ENCODE measurements at regions not wholly inside any gene's neighbourhood (a gene's known extent, or its start where the extent isn't known, plus 50 kb on each side); places are given as distances from the start of the nearest gene placed in this dataset.

- TF ChIP-seq JUND (IDR thresholded peaks at IDR 0.05; ENCODE audit: low read depth, low read length) (no peak), TCF7 (IDR thresholded peaks at IDR 0.05; ENCODE audit: borderline replicate concordance) (no peak), IKZF2 (IDR thresholded peaks at IDR 0.05) (no peak), CHD1 (IDR thresholded peaks at IDR 0.05; ENCODE audit: low read depth, low read length) (no peak), E2F4 (IDR thresholded peaks at IDR 0.05; ENCODE audit: low read depth, low read length) (no peak), SIX5 (IDR thresholded peaks at IDR 0.05; ENCODE audit: low read depth, low read length, severe bottlenecking) (no peak), JUNB (IDR thresholded peaks at IDR 0.05) (no peak), SIN3A (IDR thresholded peaks at IDR 0.05; ENCODE audit: low read depth, low read length) (no peak), PAX5 (IDR thresholded peaks at IDR 0.05; ENCODE audit: borderline replicate concordance, low read depth, low read length) (no peak), FOS (IDR thresholded peaks at IDR 0.05; ENCODE audit: borderline replicate concordance, extremely low read depth, insufficient read length) (no peak), HDGF (IDR thresholded peaks at IDR 0.05) (no peak), CTCF (IDR thresholded peaks at IDR 0.05 in 2 of 3, conservative IDR thresholded peaks at IDR 0.05 in 1 of 3; ENCODE audit: control insufficient read depth in 2 of 3, extremely low read depth in 1 of 3, insufficient read depth in 1 of 3, low read depth in 3 of 3, low read length in 3 of 3) (no peak), POLR2AphosphoS5 (IDR thresholded peaks at IDR 0.05; ENCODE audit: low read length) (no peak), NR2F1 (conservative IDR thresholded peaks at IDR 0.05) (no peak), SUZ12 (IDR thresholded peaks at IDR 0.05; ENCODE audit: unreplicated experiment) (no peak), RCOR1 (conservative IDR thresholded peaks at IDR 0.05; ENCODE audit: low read depth, low read length) (no peak), MTA2 (IDR thresholded peaks at IDR 0.05; ENCODE audit: low read depth) (no peak)
- ATAC-seq (no peak), FAIRE-seq (no peak), DNase-seq (ENCODE audit: low read depth, low spot score) (no peak)
- intact Hi-C loops (cut with micrococcal nuclease; ENCODE audit: unreplicated experiment), result no loop called here
- Histone ChIP-seq H3K4me3 (no peak overlapping the region), H3K27ac (ENCODE audit: control insufficient read depth, insufficient read depth) (no peak overlapping the region), H3K79me2 (ENCODE audit: control insufficient read depth, insufficient read depth, low read length) (no peaks in the 10 kb centered on the region), H3K27me3 (replicated peaks in 1 of 2; ENCODE audit: control insufficient read depth in 2 of 2, insufficient read depth in 2 of 2, low read length in 1 of 2) (no peaks in the 10 kb centered on the region; a peak in 1 of 4 replicates), H3K4me2 (ENCODE audit: control insufficient read depth, insufficient read depth) (no peak overlapping the region), H3K9ac (ENCODE audit: control insufficient read depth, insufficient read depth, low read length) (no peak overlapping the region), H3K4me1 (ENCODE audit: control insufficient read depth, insufficient read depth, low read length) (no peaks in the 10 kb centered on the region), H3K9me3 (replicated peaks; ENCODE audit: control insufficient read depth, insufficient read depth, low read length) (no peaks in the 10 kb centered on the region), H3K36me3 (ENCODE audit: control insufficient read depth in 2 of 2, insufficient read depth in 2 of 2, low read length in 1 of 2) (no peaks in the 10 kb centered on the region), H4K20me1 (ENCODE audit: control insufficient read depth, insufficient read depth) (no peaks in the 10 kb centered on the region), H2AFZ (ENCODE audit: control insufficient read depth, low read depth, low read length) (no peak overlapping the region)
- POLR2A ChIA-PET, result no interaction called here
- in situ Hi-C loops (cut with MboI), result no loop called here
- WGBS (ENCODE audit: insufficient coverage, insufficient replicate concordance, low lambda C conversion rate, missing lambda C conversion rate), result 42% methylated on average over 1 of the region's 1 CpG
- SMC1A ChIA-PET (ENCODE audit: uncharacterized antibody, unreplicated experiment), result no interaction called here
- RAD21 ChIA-PET (ENCODE audit: unreplicated experiment), result no interaction called here
- CTCF ChIA-PET, result interaction anchor here (1.3 kb wide), 1 partner anchor 19 kb away, joined by 3 read pairs; no protein-coding TSS in a partner anchor
- BruUV-seq (replicated peaks), result no TSS peak
Observed at GRCh38 chr10:111373696-111374095, 296.9 kb downstream of the ADRA2A start.
